ENCODE measurements at regions not wholly inside any gene's neighbourhood (a gene's known extent, or its start where the extent isn't known, plus 50 kb on each side); places are given as distances from the start of the nearest gene placed in this dataset.
"Not testable (repeated sequence)": the region's sequence is repeated elsewhere in the genome, so short reads cannot be mapped to it uniquely, and the experiment has no call there.

DNA sequence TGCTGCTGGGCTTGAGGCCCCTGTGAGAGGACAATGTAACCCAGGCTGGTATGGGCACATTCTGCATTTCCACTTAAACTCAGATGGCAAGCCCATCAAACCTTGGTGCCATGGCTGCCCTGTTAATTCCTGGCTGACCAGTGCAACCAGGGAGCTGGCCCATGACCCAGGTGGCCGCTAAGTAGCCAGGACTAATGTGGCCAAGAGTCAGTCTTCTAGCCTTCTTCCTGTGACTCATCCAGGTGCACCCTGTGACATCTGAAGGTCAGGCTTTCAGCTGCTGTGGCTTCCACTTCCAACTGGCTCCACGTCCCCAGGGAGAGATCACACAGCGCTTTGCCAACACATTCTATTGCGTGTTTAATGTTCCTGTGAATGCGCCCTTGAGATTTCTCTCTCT, 50.5 kb upstream of the ROPN1B start:
- not testable (repeated sequence) for H4K20me1 ChIP-seq (ENCODE audit: control insufficient read depth, extremely low read depth, insufficient read depth, low read length); H3K4me3 ChIP-seq (replicated peaks in 1 of 4; ENCODE audit: control extremely low read depth in 1 of 4, insufficient read depth in 1 of 4, low read depth in 3 of 4, low read length in 4 of 4); H3K9ac ChIP-seq (ENCODE audit: insufficient read depth, low read length); H2AFZ ChIP-seq (ENCODE audit: low read length); H3K9me3 ChIP-seq (ENCODE audit: control insufficient read depth, insufficient read depth, low read depth, low read length); H3K4me2 ChIP-seq (ENCODE audit: extremely low read depth, insufficient read depth, low read length); H3K36me3 ChIP-seq (ENCODE audit: control insufficient read depth, insufficient read depth, low read length); H3K79me2 ChIP-seq (ENCODE audit: control insufficient read depth, insufficient read depth, low read length); H3K27me3 ChIP-seq (ENCODE audit: control insufficient read depth, insufficient read depth, low read length); DNase-seq (ENCODE audit: low read depth in 2 of 2); H3K4me1 ChIP-seq (ENCODE audit: control insufficient read depth, extremely low read depth, insufficient read depth, low read length)
- H3K27ac ChIP-seq (ENCODE audit: insufficient read depth, low read length): peak overlapping the region; percentile 32

DNA sequence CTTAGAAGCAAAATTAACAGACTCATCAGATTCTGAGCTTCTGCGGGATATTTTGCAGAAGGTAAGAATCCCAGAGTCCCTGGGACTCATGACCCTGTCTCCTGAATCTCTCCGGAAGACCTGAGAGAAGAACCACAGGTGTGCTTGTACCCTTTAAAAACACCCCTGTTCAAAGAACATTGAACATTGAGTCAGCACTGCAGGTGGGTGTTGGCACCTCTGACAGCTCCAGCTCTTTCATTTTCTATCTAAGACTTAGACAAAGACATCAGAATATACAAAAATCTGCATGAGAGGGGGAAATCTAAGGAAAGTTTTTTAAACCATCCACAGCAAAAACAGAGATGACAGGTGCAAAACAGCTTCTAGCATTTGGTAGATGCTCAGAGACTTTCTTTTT, 50.1 kb upstream of the ROPN1B start:
- not testable (repeated sequence) for H3K4me2 ChIP-seq (ENCODE audit: extremely low read depth, insufficient read depth, low read length); H3K9ac ChIP-seq (ENCODE audit: insufficient read depth, low read length); H3K4me1 ChIP-seq (ENCODE audit: control insufficient read depth, extremely low read depth, insufficient read depth, low read length); H2AFZ ChIP-seq (ENCODE audit: low read length); DNase-seq (ENCODE audit: low read depth in 2 of 2); H3K27me3 ChIP-seq (ENCODE audit: control insufficient read depth, insufficient read depth, low read length); H3K9me3 ChIP-seq (ENCODE audit: control insufficient read depth, insufficient read depth, low read depth, low read length); H4K20me1 ChIP-seq (ENCODE audit: control insufficient read depth, extremely low read depth, insufficient read depth, low read length); H3K36me3 ChIP-seq (ENCODE audit: control insufficient read depth, insufficient read depth, low read length); H3K4me3 ChIP-seq (replicated peaks in 1 of 4; ENCODE audit: control extremely low read depth in 1 of 4, insufficient read depth in 1 of 4, low read depth in 3 of 4, low read length in 4 of 4); H3K79me2 ChIP-seq (ENCODE audit: control insufficient read depth, insufficient read depth, low read length); H3K27ac ChIP-seq (ENCODE audit: insufficient read depth, low read length)
